ENCODE measurements at regions not wholly inside any gene's neighbourhood (a gene's known extent, or its start where the extent isn't known, plus 50 kb on each side); places are given as distances from the start of the nearest gene placed in this dataset.

GRCh38 chr13:79267560-79267959, 138.5 kb downstream of the RBM26 start:
- in situ Hi-C loops (cut with MboI; ENCODE audit: low sequenced_read_pairs), result no loop called here

GRCh38 chr13:79258489-79258888, 147.6 kb downstream of the RBM26 start:
- in situ Hi-C loops (cut with MboI; ENCODE audit: low sequenced_read_pairs), result no loop called here

GRCh38 chr13:79246578-79246949, 159.5 kb downstream of the RBM26 start:
- in situ Hi-C loops (cut with MboI; ENCODE audit: low sequenced_read_pairs), result no loop called here

GRCh38 chr13:79245937-79246577, 160.0 kb downstream of the RBM26 start:
- in situ Hi-C loops (cut with MboI; ENCODE audit: low sequenced_read_pairs), result no loop called here

GRCh38 chr13:79241697-79242096, 164.4 kb downstream of the RBM26 start:
- in situ Hi-C loops (cut with MboI; ENCODE audit: low sequenced_read_pairs), result no loop called here

GRCh38 chr13:79237981-79238380, 168.1 kb downstream of the RBM26 start:
- in situ Hi-C loops (cut with MboI; ENCODE audit: low sequenced_read_pairs), result no loop called here

- in situ Hi-C loops (cut with MboI; ENCODE audit: low sequenced_read_pairs), result no loop called here
Measured at GRCh38 chr13:79231887-79232286, 174.2 kb downstream of the RBM26 start.

GRCh38 chr13:79229761-79230160, 176.3 kb downstream of the RBM26 start:
- in situ Hi-C loops (cut with MboI; ENCODE audit: low sequenced_read_pairs), result no loop called here

- in situ Hi-C loops (cut with MboI; ENCODE audit: low sequenced_read_pairs), result no loop called here
Measured at GRCh38 chr13:79228972-79229371, 177.1 kb downstream of the RBM26 start.

GRCh38 chr13:79227418-79227817, 178.6 kb downstream of the RBM26 start:
- in situ Hi-C loops (cut with MboI; ENCODE audit: low sequenced_read_pairs), result no loop called here

- in situ Hi-C loops (cut with MboI; ENCODE audit: low sequenced_read_pairs), result no loop called here
Measured at GRCh38 chr13:79226938-79227337, 179.1 kb downstream of the RBM26 start.

GRCh38 chr13:79226250-79226649, 179.8 kb downstream of the RBM26 start:
- in situ Hi-C loops (cut with MboI; ENCODE audit: low sequenced_read_pairs), result no loop called here

- in situ Hi-C loops (cut with MboI; ENCODE audit: low sequenced_read_pairs), result no loop called here
Measured at GRCh38 chr13:79225487-79226232, 180.4 kb downstream of the RBM26 start.

GRCh38 chr13:79222427-79223205, 183.4 kb downstream of the RBM26 start:
- in situ Hi-C loops (cut with MboI; ENCODE audit: low sequenced_read_pairs), result no loop called here

GRCh38 chr13:79212064-79212619, 193.9 kb downstream of the RBM26 start:
- in situ Hi-C loops (cut with MboI; ENCODE audit: low sequenced_read_pairs), result no loop called here

- in situ Hi-C loops (cut with MboI; ENCODE audit: low sequenced_read_pairs), result no loop called here
Measured at GRCh38 chr13:79211377-79211776, 194.7 kb downstream of the RBM26 start.

- in situ Hi-C loops (cut with MboI; ENCODE audit: low sequenced_read_pairs), result no loop called here
Measured at GRCh38 chr13:79197933-79198332, 208.1 kb downstream of the RBM26 start.

- in situ Hi-C loops (cut with MboI; ENCODE audit: low sequenced_read_pairs), result no loop called here
Measured at GRCh38 chr13:79196843-79197242, 209.2 kb downstream of the RBM26 start.

GRCh38 chr13:79196366-79196765, 209.7 kb downstream of the RBM26 start:
- in situ Hi-C loops (cut with MboI; ENCODE audit: low sequenced_read_pairs), result no loop called here

GRCh38 chr13:79194727-79195126, 211.3 kb downstream of the RBM26 start:
- in situ Hi-C loops (cut with MboI; ENCODE audit: low sequenced_read_pairs), result no loop called here

- in situ Hi-C loops (cut with MboI; ENCODE audit: low sequenced_read_pairs), result no loop called here
Measured at GRCh38 chr13:79194272-79194671, 211.8 kb downstream of the RBM26 start.

- in situ Hi-C loops (cut with MboI; ENCODE audit: low sequenced_read_pairs), result no loop called here
Measured at GRCh38 chr13:79191501-79191900, 214.6 kb downstream of the RBM26 start.

Data from HL-60/S4 treated with phorbol 12-myristate 13-acetate at 8.2 ng/mL for 4 days and 3 days (cell line).